HG02885 (cell line): ENCODE measurements at regions not wholly inside any gene's neighbourhood (a gene's known extent, or its start where the extent isn't known, plus 50 kb on each side); places are given as distances from the start of the nearest gene placed in this dataset.

ENCODE experiments used
- ATAC-seq: cut with Tn5 transposase; IDR thresholded peaks from one replicate; pipeline ENCODE4 v1.9.1; 2021; ENCODE audit warnings: mild to moderate bottlenecking; ENCODE audit not compliant: unreplicated experiment, poor library complexity

DNA sequence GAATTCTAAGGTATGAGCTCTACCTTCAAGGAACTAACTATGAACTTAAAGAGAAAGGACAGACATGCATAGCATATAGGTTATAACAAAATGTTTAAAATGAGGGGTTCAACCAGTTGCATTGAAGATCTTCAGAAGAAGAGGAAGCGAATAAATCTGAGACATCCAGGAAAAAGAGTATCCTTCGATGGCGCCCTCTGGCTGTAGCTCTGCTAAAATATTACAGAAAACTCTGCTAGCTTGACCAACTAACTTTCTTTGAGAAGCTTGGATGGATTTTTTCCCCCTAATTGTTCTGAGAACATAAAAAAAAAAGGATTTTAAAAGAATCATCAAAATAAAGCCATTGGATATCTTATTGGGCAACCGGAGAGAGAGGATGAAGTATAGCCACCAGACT lies 659.9 kb upstream of the SOX9 start:
- ATAC-seq = no peak

- no peak for ATAC-seq
These were observed 659.2 kb upstream of the SOX9 start for GRCh38 chr17:71461498-71462169.

DNA sequence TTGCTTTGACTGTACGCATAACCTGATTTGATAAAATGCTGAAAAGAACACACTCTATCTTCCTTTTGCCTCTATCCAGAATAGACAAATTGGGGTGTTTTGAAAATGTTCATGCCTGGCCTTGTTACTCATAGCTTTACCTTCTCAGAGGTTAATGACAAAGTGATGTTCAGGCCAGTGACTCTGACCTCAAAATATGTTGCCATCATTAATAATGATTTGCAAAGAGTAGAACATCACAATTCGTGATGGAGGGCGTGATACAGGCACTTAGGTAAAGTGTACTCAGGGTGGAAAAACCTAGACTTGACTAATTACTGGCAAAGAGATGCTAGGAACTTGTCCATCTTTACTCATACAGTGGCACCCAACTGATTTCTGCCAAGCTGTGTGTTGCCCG lies 656.6 kb upstream of the SOX9 start:
- ATAC-seq = no peak

DNA sequence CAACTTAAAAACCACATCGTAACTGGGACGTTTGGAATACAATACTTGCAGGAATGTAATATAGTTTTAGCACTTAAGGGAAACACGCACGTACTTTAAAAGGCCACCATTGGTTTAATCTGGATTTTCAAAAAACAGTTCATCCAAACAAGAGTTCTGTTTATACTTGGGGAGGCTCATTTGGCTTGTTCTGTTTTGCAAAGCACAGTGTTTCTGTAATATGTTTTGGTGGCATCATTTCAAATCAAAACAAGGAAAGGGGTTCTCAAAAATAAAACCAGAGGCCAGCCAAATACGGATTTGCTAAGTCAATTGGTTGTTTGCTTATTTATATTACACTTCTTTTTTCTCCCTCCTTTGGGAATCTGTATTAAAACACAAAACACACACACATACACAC lies 656.1 kb upstream of the SOX9 start:
- no peak for ATAC-seq

DNA sequence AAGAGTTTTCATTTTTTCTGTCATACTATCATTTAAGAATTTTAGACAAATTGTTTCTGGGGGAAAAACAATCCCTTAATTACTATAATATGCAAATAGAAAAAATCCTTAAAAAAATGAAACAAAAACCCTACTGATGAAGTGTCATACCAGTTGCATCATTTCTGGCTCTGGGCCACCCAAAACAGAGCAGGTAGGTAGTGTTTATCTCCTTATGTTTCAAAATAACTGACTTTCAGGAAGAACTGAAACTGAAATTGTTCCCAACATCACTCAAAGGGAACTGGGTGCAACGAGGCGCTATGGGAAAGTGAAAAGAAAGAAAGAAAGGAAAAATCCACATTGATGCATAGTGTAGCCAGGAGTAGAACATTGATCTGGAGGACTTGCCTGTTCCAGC lies 653.1 kb upstream of the SOX9 start:
- no peak for ATAC-seq

GRCh38 chr17:71470062-71470461 lies 650.8 kb upstream of the SOX9 start:
- no peak for ATAC-seq

DNA sequence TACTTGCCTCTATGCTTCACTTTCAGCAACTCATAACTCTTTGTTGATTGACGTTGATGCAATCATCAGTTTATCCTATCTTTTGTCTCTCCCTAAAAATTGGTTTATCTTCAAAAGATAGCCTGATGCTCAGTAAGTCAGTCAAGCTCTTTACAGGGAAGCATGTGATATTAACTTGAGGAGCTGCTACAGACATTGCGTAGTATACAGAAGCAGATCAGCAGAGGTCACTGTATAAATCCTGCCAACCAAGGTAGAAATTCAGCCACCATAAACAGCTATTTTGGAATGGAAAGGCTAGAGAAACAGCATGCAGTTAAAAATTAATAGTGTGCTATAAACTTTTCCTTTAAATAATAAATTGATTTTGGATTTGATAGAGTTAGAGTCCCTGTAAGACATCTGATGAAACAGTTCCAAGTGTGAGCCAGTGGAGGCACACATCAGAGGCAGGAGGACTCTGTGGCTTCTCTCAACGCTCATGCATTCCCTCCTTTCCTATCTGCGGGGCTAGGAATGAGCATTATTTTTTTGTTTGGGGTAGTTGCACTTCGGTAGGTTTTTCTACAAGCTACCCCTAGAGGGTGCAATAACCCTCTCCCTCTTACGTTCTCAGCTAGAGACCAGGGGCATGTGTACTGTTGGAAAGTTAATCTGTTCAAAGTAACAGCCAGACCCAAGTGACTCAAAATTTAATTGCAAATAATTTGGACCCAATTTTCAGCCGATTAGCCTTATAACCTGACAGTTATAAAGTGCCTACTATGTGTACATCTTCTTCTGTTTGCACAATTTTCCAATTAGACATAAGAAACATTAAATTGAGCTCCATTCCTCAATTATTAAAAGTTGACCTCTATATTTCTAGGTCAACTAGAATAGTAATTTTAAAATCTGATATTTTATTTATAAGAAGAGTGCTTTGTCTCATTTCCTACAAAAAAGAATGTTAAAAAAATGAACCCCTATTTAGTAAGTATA lies 647.7 kb upstream of the SOX9 start:
- ATAC-seq = peak; percentile 80

DNA sequence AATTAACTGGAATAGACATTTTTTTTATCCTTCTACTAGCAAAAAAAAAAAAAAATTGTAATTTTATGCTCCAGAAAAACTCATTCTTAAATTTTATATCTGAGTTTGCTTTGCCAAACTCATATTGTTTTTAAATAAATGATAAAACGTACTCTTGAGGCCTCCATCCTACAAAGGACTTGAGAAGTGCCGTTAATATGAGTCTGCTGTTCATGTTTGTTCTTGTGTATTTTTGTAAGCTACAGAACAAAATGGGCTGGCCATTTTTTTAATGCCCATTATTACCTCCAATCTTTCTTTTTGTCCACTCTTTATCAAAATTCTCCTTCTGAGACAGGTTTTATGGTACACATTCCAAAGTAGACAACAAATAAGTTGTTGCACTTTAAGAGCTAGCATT lies 643.5 kb upstream of the SOX9 start:
- no peak for ATAC-seq

DNA sequence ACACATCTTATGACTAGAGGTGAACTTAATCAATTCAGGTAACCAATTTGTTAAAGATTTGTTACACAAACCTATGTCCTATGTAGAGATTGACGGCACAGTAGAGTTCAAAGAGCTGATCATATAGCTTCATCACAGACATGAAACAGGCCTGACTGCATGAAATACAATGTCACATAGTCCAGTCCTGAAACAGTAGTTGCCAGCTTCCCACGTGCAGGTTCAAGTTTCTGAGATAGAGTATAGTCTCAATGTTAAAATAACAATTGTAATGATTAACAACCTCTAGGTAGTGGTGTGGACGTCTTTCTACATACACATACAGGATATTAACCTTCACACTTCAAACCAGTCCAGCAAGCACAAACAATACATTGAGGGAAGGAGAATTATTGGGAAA lies 640.7 kb upstream of the SOX9 start:
- no peak for ATAC-seq

DNA sequence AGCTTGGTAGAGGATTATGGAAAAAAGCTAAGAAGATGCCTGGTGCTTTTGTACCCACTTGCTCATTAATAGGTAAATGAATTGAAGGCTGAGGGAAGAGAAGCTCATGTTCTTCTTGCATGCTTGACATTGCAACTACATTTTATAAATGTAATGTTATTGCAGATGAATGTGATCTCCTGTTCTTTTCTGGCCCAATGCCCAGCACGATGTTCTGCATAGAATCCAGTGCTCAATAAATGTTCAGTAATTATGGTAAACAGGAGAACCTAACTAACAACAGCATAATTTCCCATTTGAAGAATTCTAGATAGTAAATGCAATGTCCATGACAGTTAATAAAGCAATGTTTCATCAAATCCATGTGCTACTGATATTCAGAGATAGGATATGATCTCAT lies 638.2 kb upstream of the SOX9 start:
- ATAC-seq = no peak

DNA sequence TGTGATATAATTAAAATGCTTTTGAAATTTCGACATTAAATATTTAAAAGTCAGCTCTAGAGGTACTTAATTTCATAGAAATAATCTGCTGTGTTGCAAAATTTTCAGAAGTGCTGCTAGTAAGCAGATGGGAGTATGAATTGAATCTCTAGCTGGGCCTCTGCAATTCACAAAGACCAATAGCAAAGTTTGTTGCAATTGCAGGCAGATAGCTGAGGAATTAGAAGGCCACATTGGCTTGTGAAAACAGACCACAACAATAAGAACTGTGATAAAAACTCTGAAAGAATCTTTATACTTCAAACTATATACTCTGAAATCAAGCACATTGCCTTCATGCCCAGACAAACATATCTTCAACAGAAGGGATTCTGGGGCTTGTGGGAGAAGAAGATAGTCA lies 636.3 kb upstream of the SOX9 start:
- no peak for ATAC-seq

DNA sequence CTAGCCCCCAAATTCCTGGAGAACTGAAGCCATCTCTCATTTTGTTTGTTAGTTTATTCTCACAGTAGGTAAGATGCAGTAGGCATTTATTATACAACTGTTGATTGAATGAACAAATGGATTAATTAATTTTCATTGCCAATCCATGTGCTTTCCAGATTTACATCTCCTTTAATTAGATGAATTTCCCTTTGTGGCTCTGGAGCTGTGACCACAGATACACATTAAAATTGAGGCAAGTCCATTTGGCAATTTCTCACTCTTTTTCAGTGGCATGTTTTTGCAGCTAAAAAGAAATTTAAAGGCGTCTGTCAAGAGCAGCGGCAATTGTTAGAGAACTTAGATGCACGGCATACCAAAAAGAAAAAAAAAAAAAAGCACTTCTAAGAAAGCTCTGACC lies 635.4 kb upstream of the SOX9 start:
- no peak for ATAC-seq

DNA sequence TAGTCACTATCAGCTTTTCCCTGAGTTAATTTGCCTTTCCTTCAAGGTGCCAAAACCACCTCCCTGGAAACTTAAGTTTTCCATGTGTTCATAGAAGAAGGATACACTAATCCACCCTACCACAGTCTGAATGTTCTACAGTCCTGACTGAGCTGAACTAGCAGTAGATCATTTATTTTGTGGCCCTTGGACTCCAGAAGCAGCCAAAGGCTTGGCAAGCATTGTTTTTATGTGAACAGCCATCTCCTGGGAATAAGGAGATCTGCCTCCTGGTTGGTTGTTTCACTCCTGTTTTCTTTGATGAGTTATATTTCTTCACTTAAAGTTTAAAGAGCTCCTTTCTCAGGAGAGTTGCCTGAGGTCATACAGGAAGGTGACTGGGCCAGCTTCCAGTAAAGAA lies 634.6 kb upstream of the SOX9 start:
- ATAC-seq = no peak

DNA sequence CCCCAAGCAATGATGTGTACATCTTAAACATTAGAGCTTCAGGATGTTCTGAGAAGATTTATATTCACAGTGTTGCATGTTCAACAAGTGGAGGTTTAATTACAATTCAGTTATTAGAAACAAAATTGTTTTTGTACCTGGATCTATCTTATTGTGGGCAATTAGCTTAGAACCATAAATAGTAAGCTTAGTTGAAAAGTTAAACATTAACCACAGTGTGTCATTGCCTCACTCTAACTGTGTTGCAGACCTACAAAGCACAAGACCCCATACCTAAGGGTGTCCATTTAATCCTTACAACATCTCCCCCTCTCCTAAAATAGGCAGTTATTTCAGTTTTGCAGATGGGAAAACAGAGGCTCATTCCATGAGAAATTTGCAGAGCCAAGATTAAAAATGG lies 632.0 kb upstream of the SOX9 start:
- ATAC-seq = no peak

- ATAC-seq = no peak
These were observed 626.6 kb upstream of the SOX9 start for GRCh38 chr17:71494062-71494855.

GRCh38 chr17:71495420-71495819 lies 625.4 kb upstream of the SOX9 start:
- ATAC-seq = no peak

DNA sequence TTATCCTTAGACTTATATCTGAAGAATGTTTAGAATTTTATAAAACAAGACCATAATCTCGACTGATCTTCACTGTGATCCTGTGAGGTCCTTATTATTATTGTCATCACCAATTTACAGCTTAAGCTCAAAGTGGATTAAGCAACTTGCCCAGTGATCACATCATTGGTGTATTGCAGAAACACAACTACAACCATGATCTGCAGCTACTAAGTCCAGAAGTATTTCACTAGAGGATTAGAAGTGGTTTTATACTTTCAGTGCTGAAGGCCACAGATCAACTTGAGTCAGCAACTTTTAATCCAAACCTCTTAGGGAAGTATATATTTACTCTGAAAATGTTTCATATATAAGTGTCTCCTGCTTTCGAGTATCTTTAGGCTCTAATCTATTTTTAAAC lies 624.3 kb upstream of the SOX9 start:
- no peak for ATAC-seq

DNA sequence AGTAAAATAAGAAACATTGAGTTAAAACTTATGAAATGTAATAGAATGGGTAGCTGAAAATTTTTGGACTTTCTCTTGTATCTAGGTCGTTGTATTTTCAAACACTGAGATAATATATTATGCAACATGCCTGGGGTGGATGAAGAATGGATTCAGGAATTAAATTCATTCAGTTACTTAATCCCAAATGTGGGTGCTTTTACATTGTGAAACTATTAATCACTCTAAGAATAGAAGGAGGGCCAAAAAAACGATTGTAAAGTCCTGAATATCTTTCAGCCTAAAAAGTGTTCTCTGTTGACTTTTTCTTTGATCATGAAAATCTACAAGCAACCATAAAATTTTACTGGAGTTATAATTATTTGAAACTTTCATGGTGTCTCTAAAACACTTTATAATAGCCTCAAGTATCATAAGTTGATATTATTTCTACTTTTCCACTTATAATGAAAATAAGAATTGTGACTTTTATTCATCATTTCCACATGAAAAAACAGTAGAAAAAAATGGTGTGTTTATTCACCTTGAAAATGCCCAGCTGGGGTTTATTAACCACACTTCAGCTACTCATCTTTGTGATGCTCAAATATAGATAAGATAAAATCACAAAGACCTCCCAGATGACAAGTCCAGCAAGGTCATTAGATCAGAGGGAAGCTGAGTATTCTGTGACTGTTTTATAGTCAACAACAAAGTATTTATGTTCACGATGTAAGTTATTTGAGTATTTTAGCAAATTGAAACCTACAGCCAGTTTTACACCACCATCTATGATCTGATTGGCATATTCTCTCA lies 619.9 kb upstream of the SOX9 start:
- no peak for ATAC-seq

GRCh38 chr17:71501711-71502110 lies 619.1 kb upstream of the SOX9 start:
- ATAC-seq = no peak

GRCh38 chr17:71502443-71502842 lies 618.4 kb upstream of the SOX9 start:
- no peak for ATAC-seq
